ENCODE measurements at regions not wholly inside any gene's neighbourhood (a gene's known extent, or its start where the extent isn't known, plus 50 kb on each side); places are given as distances from the start of the nearest gene placed in this dataset.

- no peak for TF ChIP-seq NFRKB (IDR thresholded peaks at IDR 0.05)
- no peak for TF ChIP-seq SP1 (IDR thresholded peaks at IDR 0.05)
- TF ChIP-seq FOXM1 (IDR thresholded peaks at IDR 0.05; ENCODE audit: borderline replicate concordance): no peak
- no peak for TF ChIP-seq HDGF (IDR thresholded peaks at IDR 0.05; ENCODE audit: borderline replicate concordance)
- no peak for TF ChIP-seq FOXA1 (IDR thresholded peaks at IDR 0.05)
- TF ChIP-seq FOXK2 (IDR thresholded peaks at IDR 0.05): no peak
- TF ChIP-seq ELF4 (IDR thresholded peaks at IDR 0.05): no peak
- no peak for TF ChIP-seq ZNF384 (IDR thresholded peaks at IDR 0.05)
These were observed 706.5 kb upstream of the FSHR start for GRCh38 chr2:49860834-49861233.
